Mesenchymal stem cell (in vitro differentiated cells and primary cell): ENCODE measurements at regions not wholly inside any gene's neighbourhood (a gene's known extent, or its start where the extent isn't known, plus 50 kb on each side); places are given as distances from the start of the nearest gene placed in this dataset.
"Not testable (repeated sequence)": the region's sequence is repeated elsewhere in the genome, so short reads cannot be mapped to it uniquely, and the experiment has no call there.

Experiments used
- DNase-seq: peaks from one replicate; pipeline ENCODE4 v3.0.0-alpha.2; 2013
- H2AFZ ChIP-seq: one replicate; pipeline ENCODE4 v1.6.1; 2013; ENCODE audit warnings: low read depth, mild to moderate bottlenecking, control low read depth, inconsistent platforms, low read length, moderate library complexity
- H2AK5ac ChIP-seq: 2 replicates; pipeline ENCODE4 v1.6.1; 2013; ENCODE audit warnings: low read length, moderate library complexity, mild to moderate bottlenecking, inconsistent platforms; ENCODE audit not compliant: severe bottlenecking
- H2BK120ac ChIP-seq: one replicate; pipeline ENCODE4 v1.6.1; 2013; ENCODE audit warnings: low read depth, mild to moderate bottlenecking, inconsistent platforms, low read length, moderate library complexity
- H2BK12ac ChIP-seq, 2 experiments: one replicate each; pipeline ENCODE4 v1.6.1; 2013; ENCODE audit warnings: inconsistent platforms in 2 of 2, low read length in 2 of 2, mild to moderate bottlenecking in 2 of 2, moderate library complexity in 2 of 2, control low read depth in 1 of 2
- H2BK15ac ChIP-seq: one replicate; pipeline ENCODE4 v1.6.1; 2013; ENCODE audit warnings: mild to moderate bottlenecking, low read depth, inconsistent platforms; ENCODE audit not compliant: poor library complexity, severe bottlenecking
- H2BK5ac ChIP-seq: 2 replicates; pipeline ENCODE4 v1.6.1; 2013; ENCODE audit warnings: low read depth, mild to moderate bottlenecking, low read length, control low read depth, inconsistent platforms; ENCODE audit not compliant: poor library complexity, severe bottlenecking
- H3K14ac ChIP-seq, 2 experiments: one replicate each; pipeline ENCODE4 v1.6.1; 2013; ENCODE audit warnings: inconsistent platforms in 2 of 2, low read length in 2 of 2, control low read depth in 1 of 2, mild to moderate bottlenecking in 1 of 2, moderate library complexity in 1 of 2
- H3K18ac ChIP-seq, 2 experiments: one replicate each; pipeline ENCODE4 v1.6.1; 2013; ENCODE audit warnings: inconsistent platforms in 2 of 2, low read length in 2 of 2, control low read depth in 1 of 2, low read depth in 1 of 2, mild to moderate bottlenecking in 1 of 2
- H3K23ac ChIP-seq, 2 experiments: one replicate each; pipeline ENCODE4 v1.6.1; 2013; ENCODE audit warnings: inconsistent platforms in 2 of 2, low read length in 2 of 2, mild to moderate bottlenecking in 2 of 2, moderate library complexity in 2 of 2, control low read depth in 1 of 2
- H3K27ac ChIP-seq: 2 replicates; pipeline ENCODE4 v1.5.1; 2013; ENCODE audit warnings: mild to moderate bottlenecking, moderate library complexity, low read length, control low read depth, inconsistent platforms; ENCODE audit not compliant: poor library complexity, severe bottlenecking
- H3K27me3 ChIP-seq, 2 experiments: 2 replicates each; pipeline versions ENCODE4 v1.6.1 to v1.7.0; 2013; ENCODE audit warnings: low read length in 2 of 2, mild to moderate bottlenecking in 2 of 2, moderate library complexity in 2 of 2, control low read depth in 1 of 2, inconsistent platforms in 1 of 2; ENCODE audit not compliant: control insufficient read depth in 1 of 2, insufficient read depth in 1 of 2
- H3K36me3 ChIP-seq, 2 experiments: 2 replicates each; pipeline versions ENCODE4 v1.6.1 to v1.7.0; 2013; ENCODE audit warnings: low read length in 2 of 2, control low read depth in 1 of 2, inconsistent platforms in 1 of 2, low read depth in 1 of 2, mild to moderate bottlenecking in 1 of 2; ENCODE audit not compliant: insufficient read depth in 2 of 2, control insufficient read depth in 1 of 2
- H3K4ac ChIP-seq, 2 experiments: one replicate each; pipeline ENCODE4 v1.6.1; 2013; ENCODE audit warnings: inconsistent platforms in 2 of 2, low read length in 2 of 2, mild to moderate bottlenecking in 2 of 2, moderate library complexity in 2 of 2, control low read depth in 1 of 2, low read depth in 1 of 2
- H3K4me1 ChIP-seq: 2 replicates; pipeline ENCODE4 v1.6.1; 2013; ENCODE audit warnings: low read depth, low read length, control low read depth; ENCODE audit not compliant: control insufficient read depth, insufficient read depth
- H3K4me2 ChIP-seq: 2 replicates; pipeline ENCODE4 v1.6.1; 2013; ENCODE audit warnings: low read length, mild to moderate bottlenecking, inconsistent platforms; ENCODE audit not compliant: poor library complexity, severe bottlenecking
- H3K4me3 ChIP-seq, 2 experiments: 2 replicates each; pipeline versions ENCODE4 v1.5.1 to v1.7.0; 2013; ENCODE audit warnings: low read length in 2 of 2, mild to moderate bottlenecking in 2 of 2, control low read depth in 1 of 2, low read depth in 1 of 2; ENCODE audit not compliant: insufficient read depth in 1 of 2
- H3K79me1 ChIP-seq: replicated peaks from 2 replicates; pipeline ENCODE4 v1.6.1; 2013; ENCODE audit warnings: mild to moderate bottlenecking, control low read depth, low read length, inconsistent platforms; ENCODE audit not compliant: poor library complexity, severe bottlenecking
- H3K9ac ChIP-seq: 2 replicates; pipeline ENCODE4 v1.7.0; 2013; ENCODE audit warnings: mild to moderate bottlenecking, low read length, moderate library complexity
- H3K9me3 ChIP-seq: 2 replicates; pipeline ENCODE4 v1.7.0; 2013; ENCODE audit warnings: mild to moderate bottlenecking, low read length; ENCODE audit not compliant: control insufficient read depth
- H4K8ac ChIP-seq: one replicate; pipeline ENCODE4 v1.6.1; 2013; ENCODE audit warnings: inconsistent platforms, mild to moderate bottlenecking, low read length, moderate library complexity
- H4K91ac ChIP-seq: one replicate; pipeline ENCODE4 v1.6.1; 2013; ENCODE audit warnings: mild to moderate bottlenecking, low read length, inconsistent platforms
- WGBS: methylation state at CpG from one replicate; pipeline ENCODE4 v1.1.7; 2013; ENCODE audit warnings: mixed read lengths; 5-methylcytosine and 5-hydroxymethylcytosine counted together

- no peak overlapping the region for H2BK12ac ChIP-seq
- H3K4me1 ChIP-seq, result peaks cover 15% of the 10 kb centered on the region
- DNase-seq, result no peak
- H3K9ac ChIP-seq, result no peak overlapping the region
- no peak overlapping the region for H3K4me2 ChIP-seq
- H2BK120ac ChIP-seq, result no peak overlapping the region
- no peak overlapping the region for H3K14ac ChIP-seq
- H3K4ac ChIP-seq, result no peak overlapping the region
- H3K4me3 ChIP-seq, result no peak overlapping the region
- no peak overlapping the region for H2AK5ac ChIP-seq
- no peak overlapping the region for H2AFZ ChIP-seq
- no peaks in the 10 kb centered on the region for H3K79me1 ChIP-seq
- no peak overlapping the region for H3K27ac ChIP-seq
- H4K91ac ChIP-seq, result no peak overlapping the region
- 90% methylated on average over 8 of the region's 8 CpGs for WGBS
- no peak overlapping the region for H2BK15ac ChIP-seq
- no peak overlapping the region for H4K8ac ChIP-seq
- H3K9me3 ChIP-seq, result no peaks in the 10 kb centered on the region
- H3K23ac ChIP-seq, result no peak overlapping the region
- no peak overlapping the region for H2BK5ac ChIP-seq
- H3K18ac ChIP-seq, result no peak overlapping the region
- no peaks in the 10 kb centered on the region for H3K27me3 ChIP-seq
- H3K36me3 ChIP-seq, result no peaks in the 10 kb centered on the region
Observed at GRCh38 chr6:44740566-44741120, 353.1 kb downstream of the CDC5L start.

GRCh38 chr6:44742201-44742600 lies 354.7 kb downstream of the CDC5L start:
- H3K4me1 ChIP-seq, result peaks cover 10% of the 10 kb centered on the region
- no peaks in the 10 kb centered on the region for H3K9me3 ChIP-seq
- H3K79me1 ChIP-seq, result no peaks in the 10 kb centered on the region
- H3K9ac ChIP-seq, result no peak overlapping the region
- H4K8ac ChIP-seq, result no peak overlapping the region
- no peak overlapping the region for H3K4me3 ChIP-seq
- no peak overlapping the region for H3K14ac ChIP-seq
- no peak overlapping the region for H2BK5ac ChIP-seq
- no peak overlapping the region for H3K27ac ChIP-seq
- no peak overlapping the region for H2BK12ac ChIP-seq
- H4K91ac ChIP-seq, result no peak overlapping the region
- no peak overlapping the region for H3K18ac ChIP-seq
- no peak overlapping the region for H3K23ac ChIP-seq
- no peaks in the 10 kb centered on the region for H3K27me3 ChIP-seq
- no peak overlapping the region for H3K4ac ChIP-seq
- no peaks in the 10 kb centered on the region for H3K36me3 ChIP-seq
- H3K4me2 ChIP-seq, result no peak overlapping the region
- no peak overlapping the region for H2AK5ac ChIP-seq
- no peak for DNase-seq
- H2AFZ ChIP-seq, result no peak overlapping the region
- WGBS, result 90% methylated on average over 2 of the region's 2 CpGs
- no peak overlapping the region for H2BK120ac ChIP-seq
- H2BK15ac ChIP-seq, result no peak overlapping the region

GRCh38 chr6:44742828-44743372 lies 355.4 kb downstream of the CDC5L start:
- Histone ChIP-seq H2BK12ac (no peak overlapping the region), H3K4me1 (peaks cover 8% of the 10 kb centered on the region), H4K91ac (no peak overlapping the region), H3K4me3 (no peak overlapping the region), H3K4ac (no peak overlapping the region), H2BK120ac (no peak overlapping the region), H2BK15ac (no peak overlapping the region), H3K79me1 (no peaks in the 10 kb centered on the region), H3K9me3 (no peaks in the 10 kb centered on the region), H3K27me3 (no peaks in the 10 kb centered on the region), H3K4me2 (no peak overlapping the region), H4K8ac (no peak overlapping the region), H3K27ac (no peak overlapping the region), H3K18ac (no peak overlapping the region), H3K9ac (no peak overlapping the region), H3K23ac (no peak overlapping the region), H3K14ac (no peak overlapping the region), H2AFZ (no peak overlapping the region), H2AK5ac (no peak overlapping the region), H2BK5ac (no peak overlapping the region), H3K36me3 (no peaks in the 10 kb centered on the region)
- 44% methylated on average over 2 of the region's 2 CpGs for WGBS
- no peak for DNase-seq

- H2BK15ac ChIP-seq, H3K18ac ChIP-seq, H3K36me3 ChIP-seq, H3K4ac ChIP-seq, H2AK5ac ChIP-seq, H2BK12ac ChIP-seq, H3K9ac ChIP-seq, H3K14ac ChIP-seq, H2AFZ ChIP-seq, DNase-seq, H2BK120ac ChIP-seq, H3K79me1 ChIP-seq, H3K4me1 ChIP-seq, H3K4me2 ChIP-seq, H3K4me3 ChIP-seq, H4K8ac ChIP-seq, H3K27me3 ChIP-seq, H3K27ac ChIP-seq, H4K91ac ChIP-seq, H2BK5ac ChIP-seq, H3K23ac ChIP-seq: not testable (repeated sequence)
- 97% methylated on average over 18 of the region's 18 CpGs for WGBS
- H3K9me3 ChIP-seq, result peaks cover 13% of the 10 kb centered on the region
Observed at GRCh38 chr6:44760116-44760515, 372.6 kb downstream of the CDC5L start.
